ENCODE measurements at regions not wholly inside any gene's neighbourhood (a gene's known extent, or its start where the extent isn't known, plus 50 kb on each side); places are given as distances from the start of the nearest gene placed in this dataset.
"Not testable (repeated sequence)": the region's sequence is repeated elsewhere in the genome, so short reads cannot be mapped to it uniquely, and the experiment has no call there.

- no peak for DNase-seq (ENCODE audit: low read depth)
Observed at GRCh38 chr14:98195256-98195655, 1076.7 kb downstream of the BCL11B start.

GRCh38 chr14:98197933-98198332 is 1074.1 kb downstream of the BCL11B start:
- no peak for DNase-seq (ENCODE audit: low read depth)

- DNase-seq (ENCODE audit: low read depth) = no peak
Observed at GRCh38 chr14:98198385-98198784, 1073.6 kb downstream of the BCL11B start.

- DNase-seq (ENCODE audit: low read depth) = no peak
Observed at GRCh38 chr14:98200601-98201000, 1071.4 kb downstream of the BCL11B start.

- DNase-seq (ENCODE audit: low read depth) = no peak
Observed at GRCh38 chr14:98203421-98203820, 1068.6 kb downstream of the BCL11B start.

- DNase-seq (ENCODE audit: low read depth) = no peak
Observed at GRCh38 chr14:98204139-98204538, 1067.9 kb downstream of the BCL11B start.

DNA sequence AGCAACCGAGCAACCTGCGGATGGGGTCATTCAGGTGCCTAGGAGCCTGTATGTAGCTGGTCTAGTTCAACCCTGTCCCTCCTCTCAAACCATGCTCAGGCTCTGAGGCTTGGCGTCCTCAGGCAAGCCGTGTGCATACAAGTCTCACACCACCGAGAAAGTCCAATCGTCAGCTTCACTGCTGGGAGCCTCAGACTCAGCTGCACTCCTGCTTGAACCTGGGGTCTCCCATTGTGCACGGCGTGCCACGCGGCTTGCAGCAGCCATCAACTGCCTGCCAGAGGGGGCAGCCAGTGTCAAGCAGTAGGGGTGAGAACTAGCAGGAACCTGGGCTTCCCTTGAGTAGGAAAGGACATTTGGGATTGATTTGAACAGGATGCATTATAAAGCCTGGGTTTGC is 1064.6 kb downstream of the BCL11B start:
- DNase-seq (ENCODE audit: low read depth) = no peak

- no peak for DNase-seq (ENCODE audit: low read depth)
Observed at GRCh38 chr14:98208211-98208611, 1063.8 kb downstream of the BCL11B start.

GRCh38 chr14:98208943-98209342 is 1063.1 kb downstream of the BCL11B start:
- no peak for DNase-seq (ENCODE audit: low read depth)

GRCh38 chr14:98210045-98210672 is 1061.8 kb downstream of the BCL11B start:
- no peak for DNase-seq (ENCODE audit: low read depth)

- no peak for DNase-seq (ENCODE audit: low read depth)
Observed at GRCh38 chr14:98217530-98217929, 1054.5 kb downstream of the BCL11B start.

DNA sequence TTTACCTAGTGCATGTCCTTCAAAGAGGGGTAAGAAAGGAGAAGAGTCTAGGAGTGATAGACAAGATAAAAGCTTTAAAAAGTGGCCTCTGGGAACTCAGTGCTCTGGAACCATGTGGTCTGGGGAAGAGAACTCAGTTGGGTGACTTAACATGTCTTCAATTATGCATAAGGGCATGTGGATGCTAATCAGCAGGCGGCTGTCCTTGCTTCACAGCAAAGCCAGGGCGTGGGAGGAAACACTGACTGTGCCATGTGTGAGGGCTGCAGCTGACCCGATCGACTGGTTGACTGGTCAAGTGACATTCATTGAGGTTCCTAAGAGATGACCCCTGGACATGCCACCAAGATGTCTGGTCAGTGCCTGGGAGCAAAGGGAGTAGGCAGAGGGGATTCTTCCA is 1053.8 kb downstream of the BCL11B start:
- no peak for DNase-seq (ENCODE audit: low read depth)

DNA sequence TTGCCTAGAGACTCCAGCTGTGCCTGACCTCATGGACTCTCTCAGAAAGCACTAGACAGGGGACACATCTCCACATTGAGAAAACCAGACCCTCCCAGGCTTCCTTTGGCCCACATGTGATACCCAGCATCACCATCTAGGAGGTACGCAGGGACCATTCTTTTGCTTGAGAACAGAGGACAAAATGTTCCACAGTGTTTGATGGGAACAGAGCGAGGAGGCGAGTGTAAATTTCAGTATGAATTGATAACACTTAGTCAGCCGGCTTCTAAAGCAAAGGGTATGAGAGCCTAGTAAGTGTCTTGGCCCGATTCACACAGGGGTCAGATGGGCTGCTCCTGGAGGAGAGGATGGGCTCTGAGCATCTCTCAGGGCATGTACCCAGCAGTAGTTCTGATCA is 1052.4 kb downstream of the BCL11B start:
- DNase-seq (ENCODE audit: low read depth) = no peak

GRCh38 chr14:98223106-98223505 is 1048.9 kb downstream of the BCL11B start:
- DNase-seq (ENCODE audit: low read depth) = no peak

GRCh38 chr14:98223710-98224109 is 1048.3 kb downstream of the BCL11B start:
- DNase-seq (ENCODE audit: low read depth) = not testable (repeated sequence)

- DNase-seq (ENCODE audit: low read depth) = no peak
Observed at GRCh38 chr14:98226411-98226810, 1045.6 kb downstream of the BCL11B start.

GRCh38 chr14:98227000-98227726 is 1044.8 kb downstream of the BCL11B start:
- DNase-seq (ENCODE audit: low read depth) = no peak

DNA sequence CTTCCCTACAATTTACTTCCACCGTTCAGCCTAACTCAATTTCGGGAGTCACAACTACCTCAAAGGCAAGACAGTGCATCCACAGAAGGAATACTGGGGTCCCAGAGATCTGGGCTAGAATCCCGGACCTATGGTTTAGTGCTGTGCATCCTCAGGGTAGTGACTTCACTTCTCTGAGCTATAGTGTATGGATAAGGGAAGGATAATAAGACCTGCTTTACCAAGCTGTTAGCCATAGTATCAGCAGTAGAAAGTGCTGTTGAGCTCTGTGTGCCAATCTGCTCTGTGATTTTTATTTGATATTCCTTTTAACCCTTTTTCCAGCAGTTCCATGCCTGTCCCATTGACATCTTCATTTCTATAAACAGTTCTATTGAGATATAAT is 1044.3 kb downstream of the BCL11B start:
- DNase-seq (ENCODE audit: low read depth) = no peak

DNA sequence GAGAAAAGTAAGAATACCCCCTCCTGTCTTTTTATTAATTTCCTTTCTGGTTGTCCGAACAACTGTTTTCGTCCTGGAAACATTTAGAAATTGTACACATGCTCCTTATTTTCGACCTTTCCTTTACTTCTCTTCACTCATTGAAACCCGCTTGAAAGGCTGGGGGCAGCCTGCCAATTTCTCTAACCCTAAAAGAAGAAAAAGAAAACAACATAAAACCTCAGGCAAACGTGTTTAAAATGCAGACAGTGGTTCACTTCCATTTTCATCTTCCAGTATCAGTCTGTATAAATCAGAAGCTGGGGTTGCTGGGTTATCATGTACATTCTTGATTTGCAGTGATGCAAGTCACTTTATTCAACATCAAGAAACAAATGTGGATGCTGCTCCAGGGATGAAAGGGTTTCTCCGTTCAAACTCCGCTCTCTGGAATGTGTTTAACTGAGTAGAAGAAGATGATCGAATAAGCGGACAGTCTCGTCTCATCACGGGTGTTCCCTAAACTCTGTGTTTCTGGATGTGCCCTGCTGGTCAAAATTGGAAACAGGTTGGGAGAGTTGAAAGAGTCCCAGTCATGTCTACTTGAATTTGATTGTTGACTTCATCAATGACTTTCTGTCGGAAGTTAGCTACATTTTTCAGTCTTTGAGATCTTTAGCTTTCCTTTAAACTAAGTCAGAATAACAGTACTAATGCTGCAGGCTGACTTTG is 1042.2 kb downstream of the BCL11B start:
- DNase-seq (ENCODE audit: low read depth) = no peak

DNA sequence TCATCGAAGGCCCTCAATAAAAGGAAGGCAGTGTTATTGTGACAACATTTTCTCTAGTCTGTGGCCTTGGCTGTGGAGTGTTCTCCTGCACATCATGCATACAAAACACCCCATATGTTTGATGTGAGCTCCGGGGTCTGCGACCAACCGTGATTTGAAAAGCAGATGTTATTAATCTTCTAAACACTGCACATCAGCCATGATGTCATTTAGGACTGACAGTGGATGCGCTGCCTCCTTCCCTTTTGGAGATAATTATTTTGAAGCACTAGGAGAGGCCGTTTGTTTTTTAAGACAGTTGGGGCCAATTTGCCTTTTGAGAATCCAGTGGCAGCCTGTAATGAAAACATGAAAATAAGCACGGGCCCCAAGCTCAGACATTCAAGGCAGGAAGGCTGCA is 1041.6 kb downstream of the BCL11B start:
- no peak for DNase-seq (ENCODE audit: low read depth)

- DNase-seq (ENCODE audit: low read depth) = no peak
Observed at GRCh38 chr14:98231210-98231609, 1040.8 kb downstream of the BCL11B start.

GRCh38 chr14:98233656-98234055 is 1038.3 kb downstream of the BCL11B start:
- DNase-seq (ENCODE audit: low read depth) = no peak

- no peak for DNase-seq (ENCODE audit: low read depth)
Observed at GRCh38 chr14:98234208-98234607, 1037.8 kb downstream of the BCL11B start.

All from HS-5 (cell line).